Osteocyte (in vitro differentiated cells): ENCODE measurements at regions not wholly inside any gene's neighbourhood (a gene's known extent, or its start where the extent isn't known, plus 50 kb on each side); places are given as distances from the start of the nearest gene placed in this dataset.

Source experiments
- DNase-seq: peaks from one replicate; pipeline ENCODE4 v3.0.0; 2021; ENCODE audit warnings: mixed read lengths; ENCODE audit not compliant: unreplicated experiment; ENCODE audit errors: extremely low spot score
- H3K27ac Mint-ChIP-seq: one replicate; pipeline ENCODE4 v1.8.0; 2021; ENCODE audit warnings: mild to moderate bottlenecking, mixed read lengths; ENCODE audit not compliant: unreplicated experiment
- H3K27me3 Mint-ChIP-seq: one replicate; pipeline ENCODE4 v1.8.0; 2021; ENCODE audit warnings: mixed read lengths; ENCODE audit not compliant: unreplicated experiment
- H3K36me3 Mint-ChIP-seq: one replicate; pipeline ENCODE4 v1.8.0; 2021; ENCODE audit warnings: mixed read lengths; ENCODE audit not compliant: unreplicated experiment
- H3K4me1 Mint-ChIP-seq: one replicate; pipeline ENCODE4 v1.8.0; 2021; ENCODE audit warnings: mixed read lengths; ENCODE audit not compliant: unreplicated experiment
- H3K4me3 Mint-ChIP-seq: one replicate; pipeline ENCODE4 v1.8.0; 2021; ENCODE audit warnings: mild to moderate bottlenecking, moderate library complexity, mixed read lengths; ENCODE audit not compliant: unreplicated experiment
- H3K9me3 Mint-ChIP-seq: one replicate; pipeline ENCODE4 v1.8.0; 2021; ENCODE audit warnings: mixed read lengths; ENCODE audit not compliant: unreplicated experiment
- CTCF ChIP-seq: fragments of 200-600 bp; sonication (generic); IDR thresholded peaks from 2 replicates; pipeline ENCODE4 v1.5.0; 2021; ENCODE audit warnings: antibody characterized with exemption, mild to moderate bottlenecking, moderate library complexity

DNA sequence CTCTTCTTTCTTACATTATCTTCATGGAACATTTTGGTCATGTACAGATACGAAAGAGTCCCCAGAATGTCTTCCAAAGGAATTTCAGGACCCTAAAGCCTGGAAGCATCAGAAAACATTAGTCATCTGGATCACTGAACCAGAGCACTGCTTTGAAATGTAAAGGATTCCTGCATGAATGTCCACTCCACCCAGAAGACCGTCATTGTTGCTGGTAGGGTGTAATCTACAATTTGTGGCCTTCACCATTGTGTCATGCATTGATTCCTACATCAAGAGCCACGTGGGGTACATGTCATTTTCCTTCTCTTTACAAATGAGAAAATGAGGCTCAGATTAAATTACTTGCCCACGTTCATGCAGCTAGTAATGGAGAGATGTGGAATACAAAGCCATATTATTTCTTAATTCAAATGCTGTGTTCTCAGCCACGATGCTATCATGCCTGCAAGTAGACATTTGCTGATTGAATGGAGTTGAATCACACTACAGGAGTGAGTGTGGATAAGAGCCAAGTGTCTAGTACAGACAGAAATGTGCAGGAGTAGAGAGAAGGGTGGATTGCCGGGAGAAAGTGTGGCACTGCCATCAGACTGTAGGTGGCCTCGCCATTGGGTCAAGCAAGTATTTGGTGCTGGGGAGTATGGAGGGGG, 231.2 kb downstream of the C12orf75 start:
- H3K9me3 Mint-ChIP-seq, result no peaks in the 10 kb centered on the region
- H3K4me1 Mint-ChIP-seq, result peaks cover 26% of the 10 kb centered on the region
- peak overlapping the region; percentile 86 for H3K27ac Mint-ChIP-seq
- DNase-seq, result no peak
- H3K27me3 Mint-ChIP-seq, result no peaks in the 10 kb centered on the region
- H3K4me3 Mint-ChIP-seq, result no peak overlapping the region
- H3K36me3 Mint-ChIP-seq, result no peaks in the 10 kb centered on the region
- peak; percentile 46 for TF ChIP-seq CTCF

GRCh38 chr12:105562199-105562971, 231.9 kb downstream of the C12orf75 start:
- H3K9me3 Mint-ChIP-seq, result no peaks in the 10 kb centered on the region
- no peak for TF ChIP-seq CTCF
- peak overlapping the region; percentile 62 for H3K4me3 Mint-ChIP-seq
- H3K4me1 Mint-ChIP-seq, result peaks cover 26% of the 10 kb centered on the region
- no peaks in the 10 kb centered on the region for H3K36me3 Mint-ChIP-seq
- no peak for DNase-seq
- peak overlapping the region; percentile 86 for H3K27ac Mint-ChIP-seq
- no peaks in the 10 kb centered on the region for H3K27me3 Mint-ChIP-seq

GRCh38 chr12:105567061-105567460, 236.6 kb downstream of the C12orf75 start:
- no peak for DNase-seq
- Mint-ChIP-seq H3K27ac (no peak overlapping the region), H3K9me3 (no peaks in the 10 kb centered on the region)

DNA sequence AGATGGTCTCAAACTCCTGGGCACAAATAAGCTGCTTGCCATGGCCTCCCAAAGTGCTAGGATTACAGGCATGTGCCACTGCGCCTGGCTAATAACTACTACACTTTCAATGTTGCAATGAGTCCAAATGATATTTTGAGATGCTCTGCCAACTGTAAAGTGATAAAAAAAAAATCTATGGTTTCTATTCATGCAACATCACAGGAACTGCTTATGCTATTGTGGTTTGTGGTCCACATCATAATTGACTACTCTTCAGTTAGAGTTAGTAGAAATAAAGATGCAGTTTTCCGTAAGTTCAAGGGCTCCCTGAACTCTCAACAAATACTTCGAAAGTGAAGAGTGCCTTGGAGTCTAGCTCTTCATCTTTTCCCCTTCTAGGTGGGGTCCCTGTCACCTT, 239.4 kb downstream of the C12orf75 start:
- Mint-ChIP-seq H3K4me3 (no peak overlapping the region), H3K27ac (no peak overlapping the region), H3K36me3 (no peaks in the 10 kb centered on the region), H3K27me3 (no peaks in the 10 kb centered on the region), H3K4me1 (peaks cover 10% of the 10 kb centered on the region), H3K9me3 (no peaks in the 10 kb centered on the region)
- TF ChIP-seq CTCF, result no peak
- DNase-seq, result no peak

More at GRCh38 chr12:105567061-105567460, 236.6 kb downstream of the C12orf75 start:
- H3K4me1 Mint-ChIP-seq, result peaks cover 14% of the 10 kb centered on the region
- H3K27me3 Mint-ChIP-seq, result no peaks in the 10 kb centered on the region
- no peaks in the 10 kb centered on the region for H3K36me3 Mint-ChIP-seq
- TF ChIP-seq CTCF, result no peak
- H3K4me3 Mint-ChIP-seq, result no peak overlapping the region

DNA sequence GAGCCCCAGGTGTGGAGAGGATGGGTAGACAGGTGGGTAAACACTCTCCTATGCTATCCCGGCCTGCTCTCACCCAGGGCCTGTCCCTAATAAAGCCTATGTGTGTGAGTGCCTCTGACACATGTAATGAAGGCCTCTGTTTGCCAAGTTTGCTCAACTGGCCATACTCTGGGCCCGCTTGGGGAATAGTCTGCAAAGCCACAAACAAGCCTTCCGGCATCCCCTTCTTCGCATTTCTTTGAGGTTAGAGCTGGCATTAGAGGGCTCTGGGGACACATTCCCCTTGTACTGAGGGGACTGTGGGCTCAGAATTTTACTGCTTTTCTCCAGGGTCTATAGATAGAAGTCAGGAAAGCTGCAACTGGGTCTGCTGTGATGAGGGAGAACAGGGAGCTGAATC, 240.5 kb downstream of the C12orf75 start:
- H3K27ac Mint-ChIP-seq, result no peak overlapping the region
- no peak for TF ChIP-seq CTCF

More for the DNA sequence above, 240.5 kb downstream of the C12orf75 start:
- H3K9me3 Mint-ChIP-seq, result no peaks in the 10 kb centered on the region
- H3K4me1 Mint-ChIP-seq, result peaks cover 13% of the 10 kb centered on the region
- no peak for DNase-seq
- no peak overlapping the region for H3K4me3 Mint-ChIP-seq
- H3K27me3 Mint-ChIP-seq, result no peaks in the 10 kb centered on the region
- no peaks in the 10 kb centered on the region for H3K36me3 Mint-ChIP-seq
